H1 (cell line): ENCODE measurements at regions not wholly inside any gene's neighbourhood (a gene's known extent, or its start where the extent isn't known, plus 50 kb on each side); places are given as distances from the start of the nearest gene placed in this dataset.

Source experiments
- CTCF ChIA-PET: fragments of 300-600 bp; sonication (Branson Sonifier 250); formaldehyde crosslinking; loops from one replicate; lab custom pipeline; 2021; ENCODE audit not compliant: partially characterized antibody; lab: Charles Lee
- POLR2A ChIA-PET: fragments of 300-600 bp; sonication (Branson Sonifier 250); formaldehyde crosslinking; loops from one replicate; lab custom pipeline; 2021; ENCODE audit warnings: inconsistent platforms; ENCODE audit not compliant: partially characterized antibody; lab: Charles Lee
- DNase-seq, 2 experiments: peaks; one replicate each; pipeline versions ENCODE4 v3.0.0 to v3.0.0-alpha.2; 2010 to 2022; ENCODE audit warnings: low spot score in 2 of 2, low read depth in 1 of 2, mixed read lengths in 1 of 2
- FAIRE-seq: peaks from 2 replicates; lab custom pipeline; 2011; peaks lifted over from hg19 to GRCh38; lab: Jason Lieb, UNC
- H2AFZ ChIP-seq: 2 replicates; pipeline ENCODE4 v1.8.1; 2012; ENCODE audit warnings: low read length, inconsistent platforms
- H2AK5ac ChIP-seq: 2 replicates; pipeline ENCODE4 v1.6.1; 2013; ENCODE audit warnings: low read depth, low read length
- H2BK120ac ChIP-seq: replicated peaks from 2 replicates; pipeline ENCODE3; 2013; ENCODE audit warnings: low read depth, low read length, inconsistent platforms
- H2BK12ac ChIP-seq: 2 replicates; pipeline ENCODE4 v1.6.1; 2013; ENCODE audit warnings: low read depth, low read length
- H2BK15ac ChIP-seq: 2 replicates; pipeline ENCODE4 v1.6.1; 2013; ENCODE audit warnings: low read length
- H2BK20ac ChIP-seq: 2 replicates; pipeline ENCODE4 v1.6.1; 2013; ENCODE audit warnings: low read length
- H2BK5ac ChIP-seq: 2 replicates; pipeline ENCODE4 v1.6.1; 2013; ENCODE audit warnings: low read depth, low read length
- H3K14ac ChIP-seq: 2 replicates; pipeline ENCODE4 v1.6.1; 2013; ENCODE audit warnings: inconsistent platforms; ENCODE audit not compliant: insufficient read length
- H3K18ac ChIP-seq: 2 replicates; pipeline ENCODE4 v1.6.1; 2013; ENCODE audit warnings: low read length; ENCODE audit errors: extremely low read depth
- H3K23ac ChIP-seq: 2 replicates; pipeline ENCODE4 v1.6.1; 2013; ENCODE audit warnings: inconsistent platforms; ENCODE audit not compliant: insufficient read length
- H3K23me2 ChIP-seq: 2 replicates; pipeline ENCODE4 v1.6.1; 2013; ENCODE audit warnings: low read depth, low read length
- H3K27ac ChIP-seq: 2 replicates; pipeline ENCODE4 v1.6.1; 2011; ENCODE audit warnings: low read depth, low read length, inconsistent platforms
- H3K27me3 ChIP-seq, 4 experiments: replicated peaks in 1 of 4; 1 replicate in 1 of 4; 2 replicates in 3 of 4; pipeline versions ENCODE4 v1.6.1 to v1.8.1; 2011 to 2013; ENCODE audit warnings: low read length in 3 of 4, mild to moderate bottlenecking in 3 of 4, inconsistent platforms in 2 of 4, mixed read lengths in 2 of 4, moderate library complexity in 1 of 4; ENCODE audit not compliant: control insufficient read depth in 3 of 4, insufficient read depth in 3 of 4; ENCODE audit errors: extremely low read depth in 1 of 4
- H3K36me3 ChIP-seq, 4 experiments: 2 replicates each; pipeline versions ENCODE4 v1.6.1 to v1.8.1; 2011 to 2013; ENCODE audit warnings: mild to moderate bottlenecking in 4 of 4, low read length in 3 of 4, moderate library complexity in 2 of 4, control low read depth in 1 of 4, inconsistent platforms in 1 of 4; ENCODE audit not compliant: insufficient read depth in 4 of 4, control insufficient read depth in 2 of 4
- H3K4ac ChIP-seq: replicated peaks from 2 replicates; pipeline ENCODE3; 2013; ENCODE audit warnings: low read length, low read depth, mixed read lengths, inconsistent platforms; ENCODE audit not compliant: insufficient read length
- H3K4me1 ChIP-seq, 4 experiments: replicated peaks in 1 of 4; 1 replicate in 1 of 4; 2 replicates in 3 of 4; pipeline versions ENCODE4 v1.6.1 to v1.8.1; 2011 to 2013; ENCODE audit warnings: low read length in 3 of 4, inconsistent platforms in 2 of 4, mixed read lengths in 1 of 4; ENCODE audit not compliant: insufficient read depth in 4 of 4, control insufficient read depth in 3 of 4
- H3K4me2 ChIP-seq, 2 experiments: 2 replicates each; pipeline versions ENCODE4 v1.6.1 to v1.8.1; 2011 to 2013; ENCODE audit warnings: low read depth in 2 of 2, low read length in 2 of 2, control low read depth in 1 of 2, inconsistent platforms in 1 of 2, mild to moderate bottlenecking in 1 of 2; ENCODE audit not compliant: insufficient read depth in 1 of 2
- H3K4me3 ChIP-seq, 4 experiments: fragments of 200-600, 300-600 bp in 1 of 4; sonication (generic), shearing (Covaris generic), sonication (Bioruptor Twin) in 1 of 4; 2 replicates each; pipeline versions ENCODE4 v1.5.1 to v1.8.1; 2011 to 2016; ENCODE audit warnings: low read length in 4 of 4, low read depth in 3 of 4, control low read depth in 2 of 4, inconsistent platforms in 2 of 4, mild to moderate bottlenecking in 2 of 4, mixed read lengths in 1 of 4, moderate library complexity in 1 of 4; ENCODE audit not compliant: insufficient read depth in 2 of 4; ENCODE audit errors: extremely low read depth in 1 of 4
- H3K56ac ChIP-seq: replicated peaks from 2 replicates; pipeline ENCODE3; 2013; ENCODE audit warnings: low read depth, mild to moderate bottlenecking, mixed read lengths, low read length, inconsistent platforms; ENCODE audit not compliant: insufficient read length
- H3K79me1 ChIP-seq: 2 replicates; pipeline ENCODE4 v1.6.1; 2013; ENCODE audit warnings: low read depth, low read length, control low read depth
- H3K79me2 ChIP-seq, 2 experiments: 2 replicates each; pipeline versions ENCODE4 v1.6.1 to v1.8.1; 2012 to 2013; ENCODE audit warnings: low read length in 2 of 2, mild to moderate bottlenecking in 2 of 2, inconsistent platforms in 1 of 2; ENCODE audit not compliant: insufficient read depth in 2 of 2, control insufficient read depth in 1 of 2
- H3K9ac ChIP-seq, 4 experiments: replicated peaks in 1 of 4; 1 replicate in 1 of 4; 2 replicates in 3 of 4; pipeline versions ENCODE4 v1.6.1 to v1.8.1; 2011 to 2013; ENCODE audit warnings: low read depth in 3 of 4, low read length in 3 of 4, control low read depth in 2 of 4, mild to moderate bottlenecking in 2 of 4, moderate library complexity in 2 of 4, inconsistent platforms in 1 of 4; ENCODE audit errors: extremely low read depth in 1 of 4
- H3K9me3 ChIP-seq, 2 experiments: 2 replicates each; pipeline versions ENCODE4 v1.6.1 to v1.8.1; 2012 to 2013; ENCODE audit warnings: mild to moderate bottlenecking in 2 of 2, moderate library complexity in 2 of 2, control low read depth in 1 of 2, inconsistent platforms in 1 of 2, low read depth in 1 of 2, low read length in 1 of 2, mixed read lengths in 1 of 2; ENCODE audit not compliant: insufficient read depth in 2 of 2
- H4K20me1 ChIP-seq, 2 experiments: replicated peaks in 1 of 2; 2 replicates each; pipeline versions ENCODE3 to v1.8.1; 2011 to 2013; ENCODE audit warnings: inconsistent platforms in 2 of 2, low read length in 2 of 2, mild to moderate bottlenecking in 1 of 2; ENCODE audit not compliant: insufficient read depth in 2 of 2, control insufficient read depth in 1 of 2
- H4K5ac ChIP-seq: 2 replicates; pipeline ENCODE4 v1.6.1; 2013; ENCODE audit warnings: low read length, low read depth, mixed read lengths, inconsistent platforms; ENCODE audit not compliant: insufficient read length
- H4K8ac ChIP-seq: 2 replicates; pipeline ENCODE4 v1.8.0; 2013; ENCODE audit warnings: mild to moderate bottlenecking, moderate library complexity, low read length, inconsistent platforms; ENCODE audit not compliant: insufficient read depth; ENCODE audit errors: extremely low read depth
- H4K91ac ChIP-seq: replicated peaks from 2 replicates; pipeline ENCODE3; 2013; ENCODE audit warnings: low read length, mixed read lengths, inconsistent platforms; ENCODE audit not compliant: insufficient read length
- CHD2 ChIP-seq: IDR thresholded peaks from 2 replicates; pipeline ENCODE4 v1.6.1; 2012; ENCODE audit warnings: low read length, improper control_type of control experiment
- EGR1 ChIP-seq: IDR thresholded peaks from 2 replicates; pipeline ENCODE4 v1.6.1; 2011; ENCODE audit warnings: low read depth, low read length, borderline replicate concordance
- GABPA ChIP-seq: IDR thresholded peaks from 2 replicates; pipeline ENCODE4 v1.6.1; 2011; ENCODE audit warnings: mild to moderate bottlenecking, low read length, moderate library complexity, borderline replicate concordance; ENCODE audit not compliant: insufficient read depth
- KDM4A ChIP-seq: IDR thresholded peaks from one replicate; pipeline ENCODE4 v1.7.1; 2012; ENCODE audit warnings: low read depth, mild to moderate bottlenecking, moderate library complexity, low read length, inconsistent platforms; ENCODE audit not compliant: severe bottlenecking
- RAD21 ChIP-seq, 2 experiments: IDR thresholded peaks in 1 of 2; conservative IDR thresholded peaks in 1 of 2; 2 replicates each; pipeline ENCODE4 v1.6.1; 2011; ENCODE audit warnings: low read depth in 2 of 2, low read length in 2 of 2, improper control_type of control experiment in 1 of 2, inconsistent platforms in 1 of 2, mild to moderate bottlenecking in 1 of 2, moderate library complexity in 1 of 2
- SIN3A ChIP-seq, 2 experiments: IDR thresholded peaks in 1 of 2; conservative IDR thresholded peaks in 1 of 2; 2 replicates each; pipeline ENCODE4 v1.6.1; 2011 to 2012; ENCODE audit warnings: low read length in 2 of 2, improper control_type of control experiment in 1 of 2, low read depth in 1 of 2, mild to moderate bottlenecking in 1 of 2
- SP2 ChIP-seq: IDR thresholded peaks from 2 replicates; pipeline ENCODE4 v1.6.1; 2012; ENCODE audit warnings: mild to moderate bottlenecking, low read length, inconsistent platforms
- SUZ12 ChIP-seq: fragments of 200-600 bp; sonication (generic); IDR thresholded peaks from 2 replicates; pipeline ENCODE4 v1.6.1; 2012; ENCODE audit warnings: mild to moderate bottlenecking, inconsistent platforms, low read length, moderate library complexity, mixed read lengths
- ZNF274 ChIP-seq: IDR thresholded peaks from 2 replicates; pipeline ENCODE4 v1.7.0; 2012; ENCODE audit warnings: low read length, borderline replicate concordance; ENCODE audit errors: extremely low read depth
- WGBS, 2 experiments: shearing (Covaris generic) in 1 of 2; methylation state at CpG; one replicate each; pipeline versions ENCODE4 v1.1.6 to v1.1.7; 2013 to 2015; ENCODE audit warnings: low lambda C conversion rate in 2 of 2, mixed read lengths in 2 of 2, inconsistent platforms in 1 of 2, low coverage in 1 of 2, missing lambda C conversion rate in 1 of 2; ENCODE audit not compliant: insufficient replicate concordance in 2 of 2, insufficient coverage in 1 of 2, insufficient read length in 1 of 2; ENCODE audit errors: extremely low coverage in 1 of 2, missing lambda C conversion rate in 1 of 2; 5-methylcytosine and 5-hydroxymethylcytosine counted together

DNA sequence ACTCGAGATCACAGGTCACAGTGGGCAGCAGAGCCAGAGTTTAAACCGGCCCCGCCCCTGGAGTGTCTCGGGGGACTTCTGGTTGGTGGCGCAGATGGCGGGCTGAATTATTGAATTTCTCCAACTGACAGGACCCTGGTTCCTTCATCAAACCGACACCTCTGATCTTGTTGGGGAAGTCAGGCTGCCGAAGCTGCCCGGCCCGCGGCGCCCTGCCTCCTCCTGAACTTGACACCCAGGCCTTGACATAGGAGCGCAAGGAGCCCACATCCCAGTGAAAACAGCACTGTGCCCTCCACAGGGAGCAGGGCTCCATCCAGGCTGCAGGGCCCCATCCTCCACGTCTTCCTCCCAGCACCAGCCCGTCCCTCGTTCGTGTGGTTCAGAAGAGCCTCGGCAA is 105.2 kb downstream of the OLFM1 start:
- TF ChIP-seq RAD21 (IDR thresholded peaks at IDR 0.05 in 1 of 2, conservative IDR thresholded peaks at IDR 0.05 in 1 of 2; ENCODE audit: low read depth in 2 of 2, low read length in 2 of 2), result no peak
- no peak for TF ChIP-seq ZNF274
- TF ChIP-seq CHD2, result no peak
- TF ChIP-seq GABPA, result no peak
- no peak for TF ChIP-seq SUZ12
- TF ChIP-seq SP2, result no peak
- TF ChIP-seq EGR1, result no peak
- no peak for TF ChIP-seq SIN3A (conservative IDR thresholded peaks at IDR 0.05 in 1 of 2, IDR thresholded peaks at IDR 0.05 in 1 of 2; ENCODE audit: low read depth in 1 of 2, low read length in 2 of 2)
- no peak for TF ChIP-seq KDM4A
- no peaks in the 10 kb centered on the region for H3K9me3 ChIP-seq
- ChIA-PET POLR2A (no interaction called here), CTCF (interaction anchor here (1.0 to 1.4 kb wide), 3 partner anchors 14 to 62 kb away, joined by 4 to 5 read pairs (median 4); no protein-coding TSS in a partner anchor)
- H3K23ac ChIP-seq, result no peak overlapping the region
- no peak overlapping the region for H2BK20ac ChIP-seq
- H4K91ac ChIP-seq, result no peak overlapping the region
- no peak overlapping the region for H3K4ac ChIP-seq
- no peaks in the 10 kb centered on the region; a peak in 3 of 7 replicates for H3K27me3 ChIP-seq
- no peaks in the 10 kb centered on the region for H3K79me2 ChIP-seq
- no peak overlapping the region for H2AK5ac ChIP-seq
- no peak overlapping the region for H3K4me3 ChIP-seq
- peaks cover 2% of the 10 kb centered on the region; the same call in 1 of the 2 replicates for H3K23me2 ChIP-seq
- H2BK12ac ChIP-seq, result no peak overlapping the region
- no peaks in the 10 kb centered on the region; a peak in 2 of 7 replicates for H3K4me1 ChIP-seq
- FAIRE-seq (no peak), DNase-seq (no peak)
- no peak overlapping the region for H3K18ac ChIP-seq
- no peak overlapping the region for H3K4me2 ChIP-seq
- H2BK15ac ChIP-seq, result no peak overlapping the region
- 88% methylated on average over 18 of the region's 18 CpGs; no CpG with 5 or more reads in 1 of the 2 experiments for WGBS, 2 experiments
- no peak overlapping the region for H3K56ac ChIP-seq
- H4K5ac ChIP-seq, result no peak overlapping the region
- H3K79me1 ChIP-seq, result no peaks in the 10 kb centered on the region
- peaks cover 0 to 2% of the 10 kb centered on the region in 2 experiments for H4K20me1 ChIP-seq
- H3K27ac ChIP-seq, result no peak overlapping the region
- H2BK120ac ChIP-seq, result no peak overlapping the region
- H3K9ac ChIP-seq, result no peak overlapping the region
- H2AFZ ChIP-seq, result no peak overlapping the region
- H2BK5ac ChIP-seq, result no peak overlapping the region
- H3K14ac ChIP-seq, result no peak overlapping the region
- H4K8ac ChIP-seq, result no peak overlapping the region
- H3K36me3 ChIP-seq, result no peaks in the 10 kb centered on the region
